Activated T-helper 17 cell treated with anti-CD3 and anti-CD28 coated beads, Interleukin-2, amount 50 U/mL, for 72 hours (primary cell): ENCODE measurements at regions not wholly inside any gene's neighbourhood (a gene's known extent, or its start where the extent isn't known, plus 50 kb on each side); places are given as distances from the start of the nearest gene placed in this dataset.
A peak's percentile ranks its signal among the peaks of the same experiment; 100 is the strongest.

Source experiments
- ATAC-seq: fragments of 150-1000 bp; cut with Tn5 transposase; replicated peaks from 2 replicates; pipeline ENCODE4 v1.10.0; 2021; ENCODE audit warnings: mild to moderate bottlenecking, moderate library complexity
- H3K27ac Mint-ChIP-seq: one replicate; pipeline ENCODE4 v1.8.0; 2022; ENCODE audit warnings: mixed read lengths
- H3K27me3 Mint-ChIP-seq: one replicate; pipeline ENCODE4 v1.8.0; 2022; ENCODE audit warnings: mixed read lengths
- H3K36me3 Mint-ChIP-seq: one replicate; pipeline ENCODE4 v1.8.0; 2022; ENCODE audit warnings: low read depth, mild to moderate bottlenecking, mixed read lengths
- H3K4me1 Mint-ChIP-seq: one replicate; pipeline ENCODE4 v1.8.0; 2022; ENCODE audit warnings: mixed read lengths
- H3K4me3 Mint-ChIP-seq: one replicate; pipeline ENCODE4 v1.8.0; 2022; ENCODE audit warnings: mild to moderate bottlenecking, mixed read lengths
- H3K9me3 Mint-ChIP-seq: one replicate; pipeline ENCODE4 v1.8.0; 2022; ENCODE audit warnings: mixed read lengths

DNA sequence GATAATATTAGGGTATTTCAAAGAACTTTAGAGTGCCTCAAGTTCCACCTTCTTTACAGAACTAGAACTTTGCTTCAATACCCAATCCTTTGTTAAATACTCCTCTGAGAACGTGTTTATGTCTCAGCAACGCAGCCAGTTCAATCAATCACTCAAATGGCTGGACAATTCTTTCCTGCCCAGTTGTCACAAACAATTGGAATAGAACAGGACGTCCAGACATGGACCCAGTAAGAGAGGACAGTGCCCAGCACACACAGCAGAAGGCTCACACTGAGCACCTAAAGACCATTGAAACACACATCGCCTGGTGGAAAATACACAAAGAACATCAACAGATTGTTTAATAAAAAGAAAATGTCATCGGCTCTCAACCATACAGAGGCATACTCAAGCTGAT is 140.6 kb downstream of the TTLL2 start:
- Mint-ChIP-seq H3K9me3 (no peaks in the 10 kb centered on the region), H3K4me3 (no peak overlapping the region), H3K27ac (no peak overlapping the region), H3K4me1 (peaks cover 6% of the 10 kb centered on the region), H3K27me3 (peaks cover 7% of the 10 kb centered on the region), H3K36me3 (no peaks in the 10 kb centered on the region)
- ATAC-seq, result no peak

DNA sequence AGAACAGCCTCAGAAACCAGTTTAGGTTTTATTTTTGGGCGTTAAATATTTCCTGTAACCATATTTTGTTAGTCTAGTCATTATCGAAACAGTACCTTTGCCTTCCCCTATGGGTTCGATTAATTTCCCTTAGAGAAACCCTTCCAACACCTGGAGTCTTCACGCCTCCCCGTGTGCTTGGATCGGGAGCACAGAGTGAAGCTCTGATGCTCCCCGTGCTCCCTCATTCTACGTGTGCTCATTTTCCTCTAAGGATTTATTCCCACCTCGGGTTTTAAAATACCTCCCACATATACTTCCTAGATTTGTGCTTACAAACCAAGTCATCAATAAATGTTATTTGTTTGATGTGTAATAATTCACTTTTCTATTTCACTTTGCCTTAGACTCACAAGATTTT is 142.4 kb downstream of the TTLL2 start:
- H3K27me3 Mint-ChIP-seq, result no peaks in the 10 kb centered on the region
- no peak overlapping the region for H3K4me3 Mint-ChIP-seq
- H3K4me1 Mint-ChIP-seq, result peaks cover 6% of the 10 kb centered on the region
- no peak overlapping the region for H3K27ac Mint-ChIP-seq
- H3K9me3 Mint-ChIP-seq, result no peaks in the 10 kb centered on the region
- no peak for ATAC-seq
- H3K36me3 Mint-ChIP-seq, result no peaks in the 10 kb centered on the region

DNA sequence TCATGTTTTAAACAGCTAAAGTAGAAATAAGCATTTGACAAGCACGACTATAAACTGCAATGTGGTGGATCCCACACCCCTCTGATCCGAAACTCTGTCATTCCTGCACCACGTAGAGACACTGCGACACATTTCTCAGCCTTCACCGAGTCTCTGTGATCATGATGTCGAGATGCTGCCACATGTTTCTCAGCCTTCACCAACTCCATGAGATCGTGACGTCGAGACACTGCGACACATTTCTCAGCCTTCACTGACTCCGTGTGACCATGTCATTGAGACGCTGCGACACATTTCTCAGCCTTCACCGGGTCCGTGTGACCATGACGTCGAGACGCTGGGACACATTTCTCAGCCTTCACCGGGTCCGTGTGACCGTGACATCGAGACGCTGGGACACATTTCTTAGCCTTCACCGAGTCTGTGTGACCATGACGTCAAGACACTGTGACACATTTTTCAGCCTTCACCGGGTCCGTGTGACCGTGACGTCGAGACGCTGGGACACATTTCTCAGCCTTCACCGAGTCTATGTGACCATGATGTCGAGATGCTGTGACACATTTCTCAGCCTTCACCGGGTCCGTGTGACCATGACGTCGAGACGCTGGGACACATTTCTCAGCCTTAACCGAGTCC is 143.0 kb downstream of the TTLL2 start:
- Mint-ChIP-seq H3K27ac (no peak overlapping the region), H3K36me3 (no peaks in the 10 kb centered on the region), H3K9me3 (no peaks in the 10 kb centered on the region), H3K4me3 (no peak overlapping the region), H3K4me1 (peaks cover 6% of the 10 kb centered on the region), H3K27me3 (no peaks in the 10 kb centered on the region)
- no peak for ATAC-seq

DNA sequence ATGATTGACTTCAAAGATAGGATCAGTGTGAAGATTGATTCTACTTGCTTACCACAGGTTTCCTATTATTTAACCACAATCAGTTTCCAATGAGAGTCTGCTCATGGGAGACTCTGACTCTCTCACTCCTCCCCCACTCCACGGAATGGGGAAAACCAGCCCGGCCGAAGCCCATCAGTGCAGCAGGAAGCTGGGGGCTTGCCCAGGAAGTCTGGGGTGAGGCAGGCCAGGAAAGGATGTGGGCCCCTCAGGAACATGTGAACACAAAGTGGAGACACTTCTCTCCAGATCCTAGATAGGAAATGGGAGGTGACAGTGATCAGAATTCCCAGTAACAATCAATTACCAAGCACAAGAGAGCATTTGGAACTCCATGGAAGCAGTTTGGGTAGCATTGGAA is 144.2 kb downstream of the TTLL2 start:
- Mint-ChIP-seq H3K9me3 (no peaks in the 10 kb centered on the region), H3K27ac (peak overlapping the region; percentile 73), H3K27me3 (no peaks in the 10 kb centered on the region), H3K36me3 (no peaks in the 10 kb centered on the region), H3K4me3 (no peak overlapping the region), H3K4me1 (peaks cover 6% of the 10 kb centered on the region)
- ATAC-seq, result no peak

DNA sequence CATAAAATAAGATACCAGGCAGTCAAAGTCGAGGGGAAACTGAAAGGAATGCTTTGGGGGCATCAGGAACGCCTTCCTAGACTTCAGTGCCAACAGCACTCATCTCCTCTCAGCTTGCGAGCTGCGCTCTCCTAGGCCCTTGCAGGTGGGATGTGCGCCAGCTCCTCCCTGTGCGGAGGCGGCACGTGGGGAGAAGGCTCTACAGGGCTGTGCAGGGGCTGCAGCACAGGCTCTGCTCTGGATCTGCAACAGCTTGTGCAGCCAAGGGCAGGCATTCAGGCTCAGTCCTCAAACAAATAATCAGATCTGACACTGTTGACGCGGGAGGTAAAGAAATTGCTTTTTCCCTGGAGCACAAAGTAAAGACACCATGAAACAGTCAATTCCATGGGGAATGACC is 144.8 kb downstream of the TTLL2 start:
- Mint-ChIP-seq H3K4me3 (no peak overlapping the region), H3K27ac (no peak overlapping the region), H3K27me3 (no peaks in the 10 kb centered on the region), H3K4me1 (peaks cover 6% of the 10 kb centered on the region), H3K9me3 (no peaks in the 10 kb centered on the region), H3K36me3 (no peaks in the 10 kb centered on the region)
- no peak for ATAC-seq

DNA sequence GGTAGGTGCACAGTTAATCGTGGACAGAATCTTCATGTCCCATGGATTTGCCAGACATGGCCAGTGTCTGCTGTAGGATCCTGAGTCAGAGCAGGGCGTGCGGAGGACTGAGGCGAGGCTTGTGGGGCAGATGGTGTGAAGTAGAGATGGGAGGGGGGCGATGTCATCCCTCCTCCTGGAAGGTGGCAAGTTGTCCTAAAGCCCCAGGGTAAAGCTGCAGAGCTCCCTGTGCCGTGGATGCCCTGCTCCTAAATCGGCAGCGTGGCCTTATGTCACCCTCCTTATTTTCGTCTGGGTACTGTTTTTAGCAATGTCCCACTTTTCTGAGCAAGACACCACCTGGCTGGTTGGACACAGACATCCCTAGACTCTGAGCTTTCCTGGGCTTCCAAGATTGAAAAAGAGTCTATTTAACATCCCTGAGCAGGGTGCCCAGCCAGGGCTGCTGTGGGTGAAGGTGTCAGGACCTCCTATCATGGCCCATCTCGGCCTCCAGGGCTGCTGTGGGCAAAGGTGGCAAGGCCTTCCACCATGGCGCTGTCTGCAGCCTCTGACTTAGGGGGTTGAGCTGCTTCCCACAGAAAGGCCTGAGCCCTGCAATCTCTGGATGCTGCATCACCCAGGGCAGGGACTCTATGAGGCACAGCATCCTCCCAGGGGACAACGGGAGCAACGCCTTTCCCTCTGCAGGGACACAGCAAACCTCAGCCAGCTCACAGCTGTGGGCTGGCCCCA is 145.4 kb downstream of the TTLL2 start:
- Mint-ChIP-seq H3K27me3 (no peaks in the 10 kb centered on the region), H3K27ac (no peak overlapping the region), H3K4me3 (no peak overlapping the region), H3K4me1 (peaks cover 6% of the 10 kb centered on the region), H3K36me3 (no peaks in the 10 kb centered on the region), H3K9me3 (no peaks in the 10 kb centered on the region)
- ATAC-seq, result no peak

DNA sequence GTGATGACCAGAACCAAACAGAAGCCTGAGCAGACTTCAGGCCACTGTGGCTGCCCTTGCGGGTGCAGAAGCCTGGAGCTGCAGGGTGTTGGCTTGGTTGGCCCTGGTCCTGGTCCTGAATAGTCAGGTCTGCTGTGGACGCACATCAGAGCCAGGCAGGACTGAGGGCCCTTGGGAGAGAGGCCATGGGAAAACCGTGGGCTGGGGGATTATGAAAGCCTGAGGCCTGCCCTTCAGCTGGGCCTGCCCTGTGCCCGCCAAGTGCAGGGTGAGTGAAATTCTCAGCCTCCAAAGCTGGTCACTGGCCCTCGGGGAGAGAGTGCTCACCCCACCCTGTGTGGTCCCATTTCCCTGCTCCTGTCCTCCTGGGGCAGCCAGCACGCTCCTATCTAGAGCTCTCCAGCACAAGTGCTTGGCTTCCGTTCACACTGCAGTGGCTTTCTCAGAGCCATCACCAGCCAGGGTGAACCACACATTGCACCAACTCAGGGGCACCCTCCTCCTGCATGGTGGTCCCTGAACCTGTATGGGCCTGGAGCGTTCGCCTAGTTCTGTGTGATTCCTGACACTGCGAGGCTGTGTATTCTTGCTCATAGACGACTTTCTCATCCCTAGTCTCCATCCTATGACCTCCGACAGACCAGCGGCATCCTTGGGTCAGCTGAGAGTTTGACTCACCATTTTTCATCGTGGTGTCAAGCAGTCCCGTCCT is 146.1 kb downstream of the TTLL2 start:
- Mint-ChIP-seq H3K27ac (no peak overlapping the region), H3K27me3 (no peaks in the 10 kb centered on the region), H3K4me1 (peaks cover 6% of the 10 kb centered on the region), H3K4me3 (no peak overlapping the region), H3K36me3 (no peaks in the 10 kb centered on the region), H3K9me3 (no peaks in the 10 kb centered on the region)
- peak; percentile 11 for ATAC-seq

DNA sequence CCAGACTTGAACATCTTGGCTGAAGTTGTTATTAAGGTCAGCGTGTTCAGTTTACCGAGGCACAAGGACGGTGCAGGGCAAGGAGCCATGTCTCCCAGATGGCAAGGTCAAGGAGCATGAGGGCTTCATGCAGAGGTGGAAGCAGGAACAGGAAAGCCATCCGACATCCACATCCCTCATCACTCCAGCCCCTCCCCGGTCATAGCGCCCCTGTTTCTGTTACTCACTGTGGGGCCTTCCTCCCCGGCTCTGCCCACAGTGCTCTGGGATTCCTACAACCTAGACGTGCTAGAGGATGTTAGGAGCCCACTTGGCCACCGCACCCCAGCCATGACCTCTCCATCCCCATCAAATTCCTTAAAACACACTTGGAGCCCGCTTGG is 146.7 kb downstream of the TTLL2 start:
- Mint-ChIP-seq H3K27ac (no peak overlapping the region), H3K36me3 (no peaks in the 10 kb centered on the region), H3K9me3 (no peaks in the 10 kb centered on the region), H3K4me1 (peaks cover 6% of the 10 kb centered on the region), H3K27me3 (no peaks in the 10 kb centered on the region), H3K4me3 (no peak overlapping the region)
- no peak for ATAC-seq

DNA sequence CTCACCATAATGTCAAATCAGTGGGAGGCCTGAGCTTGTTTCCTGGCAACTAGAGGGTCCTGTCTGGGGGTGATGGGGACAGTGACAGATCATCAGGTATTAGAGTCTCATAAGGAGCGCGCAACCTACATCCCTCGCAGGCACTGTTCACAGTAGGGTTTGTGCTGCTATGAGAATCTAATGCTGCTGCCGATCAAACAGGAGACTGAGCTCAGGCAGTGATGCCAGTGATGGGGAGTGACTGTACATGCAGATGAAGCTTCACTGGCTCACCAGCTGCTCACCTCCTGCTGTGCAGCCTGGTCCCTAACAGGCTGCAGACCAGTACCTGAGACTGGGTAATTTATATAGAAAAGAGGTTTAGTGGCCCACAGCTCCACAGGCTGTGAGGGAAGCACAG is 147.3 kb downstream of the TTLL2 start:
- H3K9me3 Mint-ChIP-seq, result no peaks in the 10 kb centered on the region
- no peaks in the 10 kb centered on the region for H3K36me3 Mint-ChIP-seq
- H3K27me3 Mint-ChIP-seq, result no peaks in the 10 kb centered on the region
- peaks cover 6% of the 10 kb centered on the region for H3K4me1 Mint-ChIP-seq
- no peak overlapping the region for H3K27ac Mint-ChIP-seq
- ATAC-seq, result no peak
- no peak overlapping the region for H3K4me3 Mint-ChIP-seq

DNA sequence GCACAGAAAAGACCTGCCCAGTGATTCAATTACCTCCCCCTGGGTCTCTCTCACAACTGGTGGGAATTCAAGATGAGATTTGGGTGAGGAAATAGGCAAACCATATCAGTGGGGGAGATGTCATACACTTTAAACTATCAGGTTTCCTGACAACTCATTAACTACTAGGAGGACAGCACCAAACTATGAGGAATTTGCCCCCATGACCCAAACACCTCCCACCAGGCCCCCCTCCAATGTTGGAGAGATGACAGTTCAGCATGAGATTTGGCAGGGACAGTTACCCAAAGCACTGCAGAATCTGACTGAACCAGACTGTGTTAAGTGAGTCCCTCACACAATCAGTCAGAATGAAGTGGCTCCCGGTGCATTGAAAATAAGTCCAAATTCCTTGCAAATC is 148.0 kb downstream of the TTLL2 start:
- H3K4me3 Mint-ChIP-seq, result no peak overlapping the region
- H3K4me1 Mint-ChIP-seq, result peaks cover 6% of the 10 kb centered on the region
- H3K27me3 Mint-ChIP-seq, result no peaks in the 10 kb centered on the region
- H3K36me3 Mint-ChIP-seq, result no peaks in the 10 kb centered on the region
- H3K9me3 Mint-ChIP-seq, result no peaks in the 10 kb centered on the region
- no peak overlapping the region for H3K27ac Mint-ChIP-seq
- no peak for ATAC-seq

DNA sequence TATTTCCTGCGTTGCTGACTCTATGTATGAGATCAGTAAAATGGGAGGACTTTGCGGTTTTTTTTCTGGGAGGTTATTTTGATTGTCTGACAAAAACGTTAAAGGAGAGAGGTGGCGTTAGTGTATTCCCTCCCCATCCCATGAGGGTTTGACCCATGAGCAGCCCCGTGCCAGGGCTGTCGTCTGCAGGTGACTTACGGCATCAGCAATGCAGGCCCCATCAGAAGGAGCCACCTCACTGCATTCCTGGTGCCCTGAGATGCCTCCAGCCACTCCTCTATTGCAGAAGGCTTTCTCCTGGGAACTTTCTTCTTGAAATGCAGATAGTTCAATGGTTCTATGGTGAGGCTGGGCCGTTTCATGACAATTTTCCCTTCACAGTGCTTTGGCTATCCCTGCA is 149.3 kb downstream of the TTLL2 start:
- no peak for ATAC-seq
- Mint-ChIP-seq H3K4me3 (no peak overlapping the region), H3K27ac (no peak overlapping the region), H3K4me1 (peaks cover 3% of the 10 kb centered on the region), H3K27me3 (peaks cover 4% of the 10 kb centered on the region), H3K9me3 (no peaks in the 10 kb centered on the region), H3K36me3 (no peaks in the 10 kb centered on the region)

DNA sequence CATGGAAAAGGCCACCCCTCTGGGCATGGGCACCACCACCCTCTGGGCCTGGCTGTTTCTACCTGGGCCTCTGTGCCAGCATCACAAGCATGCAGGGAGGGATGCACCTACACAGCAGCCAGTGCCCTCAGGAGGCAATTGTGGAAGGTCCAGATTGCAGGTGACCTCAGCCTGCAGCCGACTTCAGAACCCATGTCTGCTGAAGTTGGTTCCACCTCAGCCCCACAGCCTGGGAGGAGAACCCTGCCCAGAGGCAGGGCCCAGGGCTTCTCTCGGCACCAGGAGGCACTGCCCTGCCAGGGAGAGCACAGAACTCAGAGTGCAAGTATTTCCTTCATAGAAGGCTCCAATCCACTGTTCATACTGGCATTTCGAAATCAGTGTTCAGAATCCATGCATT is 149.8 kb downstream of the TTLL2 start:
- H3K4me3 Mint-ChIP-seq, result no peak overlapping the region
- peak; percentile 11 for ATAC-seq
- no peaks in the 10 kb centered on the region for H3K36me3 Mint-ChIP-seq
- H3K27me3 Mint-ChIP-seq, result peaks cover 8% of the 10 kb centered on the region
- no peak overlapping the region for H3K27ac Mint-ChIP-seq
- H3K4me1 Mint-ChIP-seq, result no peaks in the 10 kb centered on the region
- H3K9me3 Mint-ChIP-seq, result no peaks in the 10 kb centered on the region

DNA sequence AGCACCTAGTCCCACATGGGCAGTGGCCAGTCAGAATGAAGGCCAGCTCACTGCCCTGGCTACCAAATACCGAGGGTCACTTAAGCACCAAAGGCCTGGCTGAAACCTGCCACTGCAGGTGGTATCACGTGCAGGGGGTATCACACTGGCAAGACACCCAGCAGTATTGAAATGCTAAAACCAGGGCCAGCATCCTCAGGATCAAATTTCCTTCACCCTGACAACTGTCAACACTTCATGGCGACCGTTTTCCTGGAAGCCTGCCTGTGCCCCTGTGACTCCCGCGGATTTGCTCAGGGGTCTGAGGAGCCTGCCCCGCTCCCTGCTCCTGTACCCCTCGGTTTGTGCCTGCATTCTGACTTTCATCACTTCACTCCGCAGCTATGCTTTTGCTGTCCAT is 151.1 kb downstream of the TTLL2 start:
- no peak for ATAC-seq
- Mint-ChIP-seq H3K9me3 (no peaks in the 10 kb centered on the region), H3K27me3 (peaks cover 19% of the 10 kb centered on the region), H3K4me3 (no peak overlapping the region), H3K4me1 (no peaks in the 10 kb centered on the region), H3K36me3 (no peaks in the 10 kb centered on the region), H3K27ac (no peak overlapping the region)

DNA sequence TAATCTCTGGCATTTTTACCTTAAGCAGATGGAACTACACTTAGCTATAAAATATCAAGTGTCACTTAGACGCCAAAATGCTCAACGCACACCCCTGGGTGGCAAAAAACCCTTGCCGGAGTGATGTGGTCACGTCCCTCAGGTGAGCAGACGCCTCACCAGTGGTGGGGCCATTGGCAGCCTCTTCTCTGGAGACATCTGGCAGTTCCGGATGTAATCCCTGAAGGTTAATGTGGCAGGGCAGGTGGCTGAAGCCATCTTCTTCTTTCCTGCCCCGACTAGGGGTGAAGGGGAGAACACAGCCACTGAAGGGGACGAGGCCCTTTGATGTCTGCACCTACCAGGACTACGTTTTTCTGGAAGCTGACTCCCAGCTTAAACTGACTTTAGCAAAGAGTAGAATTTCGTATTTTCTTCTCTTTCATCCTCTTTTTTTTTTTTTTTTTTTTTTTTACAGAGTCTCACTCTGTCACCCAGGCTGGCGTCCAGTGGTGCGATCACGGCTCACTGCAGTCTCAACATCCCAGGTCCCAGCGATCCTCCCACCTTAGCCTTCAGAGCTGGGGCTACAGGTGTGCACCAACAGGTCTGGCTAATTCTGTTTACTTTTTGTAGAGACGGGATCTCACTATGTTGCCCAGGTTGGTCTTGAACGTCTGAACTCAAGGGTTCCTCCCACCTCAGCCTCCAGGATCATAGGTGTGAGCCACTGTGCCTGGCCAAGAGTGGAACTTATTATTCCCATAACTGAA is 152.1 kb downstream of the TTLL2 start:
- no peak for ATAC-seq
- H3K4me3 Mint-ChIP-seq, result no peak overlapping the region
- H3K36me3 Mint-ChIP-seq, result no peaks in the 10 kb centered on the region
- no peak overlapping the region for H3K27ac Mint-ChIP-seq
- H3K9me3 Mint-ChIP-seq, result no peaks in the 10 kb centered on the region
- peaks cover 19% of the 10 kb centered on the region for H3K27me3 Mint-ChIP-seq
- no peaks in the 10 kb centered on the region for H3K4me1 Mint-ChIP-seq

DNA sequence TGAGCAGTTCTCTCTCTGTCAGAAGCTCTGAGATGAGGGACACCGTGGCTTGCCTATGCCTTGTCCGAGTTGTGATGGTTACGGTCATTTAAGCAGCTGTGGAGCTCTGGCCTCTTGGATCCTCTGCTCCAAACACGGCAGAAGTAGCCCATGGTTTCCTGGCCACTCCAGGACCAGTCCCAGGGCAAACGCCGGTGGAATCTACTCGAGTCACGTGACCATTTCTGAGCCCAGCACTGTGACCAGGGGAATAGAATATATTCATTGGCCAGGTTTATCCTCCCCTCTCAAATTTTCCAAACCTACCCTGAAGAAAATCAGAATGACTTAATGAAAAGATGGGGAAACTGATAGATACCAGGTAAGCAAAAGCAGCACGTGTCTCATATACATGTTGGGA is 152.8 kb downstream of the TTLL2 start:
- Mint-ChIP-seq H3K36me3 (no peaks in the 10 kb centered on the region), H3K4me3 (no peak overlapping the region), H3K9me3 (no peaks in the 10 kb centered on the region), H3K27me3 (peaks cover 25% of the 10 kb centered on the region), H3K27ac (no peak overlapping the region), H3K4me1 (no peaks in the 10 kb centered on the region)
- no peak for ATAC-seq
